ENCODE measurements at regions not wholly inside any gene's neighbourhood (a gene's known extent, or its start where the extent isn't known, plus 50 kb on each side); places are given as distances from the start of the nearest gene placed in this dataset.

- no peaks in the 10 kb centered on the region for H4K20me1 ChIP-seq (ENCODE audit: insufficient read depth)
- no peak overlapping the region for H2AFZ ChIP-seq (ENCODE audit: low read depth, low read length)
- peak overlapping the region; percentile 81 for H3K27ac ChIP-seq (ENCODE audit: low read length)
- no peaks in the 10 kb centered on the region for H3F3A ChIP-seq (ENCODE audit: insufficient read depth, low read length, poor library complexity, severe bottlenecking)
- H3K4me2 ChIP-seq (ENCODE audit: low read length): no peak overlapping the region
- TF ChIP-seq MXI1 (conservative IDR thresholded peaks at IDR 0.05; ENCODE audit: poor library complexity, severe bottlenecking): no peak
- no peak for TF ChIP-seq SMC3 (conservative IDR thresholded peaks at IDR 0.05; ENCODE audit: poor library complexity)
- TF ChIP-seq EP300 (conservative IDR thresholded peaks at IDR 0.05; ENCODE audit: poor library complexity, severe bottlenecking): no peak
- TF ChIP-seq TAF1 (IDR thresholded peaks at IDR 0.05; ENCODE audit: low read depth): no peak
- no peak for TF ChIP-seq POLR2AphosphoS5 (IDR thresholded peaks at IDR 0.05)
- TF ChIP-seq, protein P1, sequence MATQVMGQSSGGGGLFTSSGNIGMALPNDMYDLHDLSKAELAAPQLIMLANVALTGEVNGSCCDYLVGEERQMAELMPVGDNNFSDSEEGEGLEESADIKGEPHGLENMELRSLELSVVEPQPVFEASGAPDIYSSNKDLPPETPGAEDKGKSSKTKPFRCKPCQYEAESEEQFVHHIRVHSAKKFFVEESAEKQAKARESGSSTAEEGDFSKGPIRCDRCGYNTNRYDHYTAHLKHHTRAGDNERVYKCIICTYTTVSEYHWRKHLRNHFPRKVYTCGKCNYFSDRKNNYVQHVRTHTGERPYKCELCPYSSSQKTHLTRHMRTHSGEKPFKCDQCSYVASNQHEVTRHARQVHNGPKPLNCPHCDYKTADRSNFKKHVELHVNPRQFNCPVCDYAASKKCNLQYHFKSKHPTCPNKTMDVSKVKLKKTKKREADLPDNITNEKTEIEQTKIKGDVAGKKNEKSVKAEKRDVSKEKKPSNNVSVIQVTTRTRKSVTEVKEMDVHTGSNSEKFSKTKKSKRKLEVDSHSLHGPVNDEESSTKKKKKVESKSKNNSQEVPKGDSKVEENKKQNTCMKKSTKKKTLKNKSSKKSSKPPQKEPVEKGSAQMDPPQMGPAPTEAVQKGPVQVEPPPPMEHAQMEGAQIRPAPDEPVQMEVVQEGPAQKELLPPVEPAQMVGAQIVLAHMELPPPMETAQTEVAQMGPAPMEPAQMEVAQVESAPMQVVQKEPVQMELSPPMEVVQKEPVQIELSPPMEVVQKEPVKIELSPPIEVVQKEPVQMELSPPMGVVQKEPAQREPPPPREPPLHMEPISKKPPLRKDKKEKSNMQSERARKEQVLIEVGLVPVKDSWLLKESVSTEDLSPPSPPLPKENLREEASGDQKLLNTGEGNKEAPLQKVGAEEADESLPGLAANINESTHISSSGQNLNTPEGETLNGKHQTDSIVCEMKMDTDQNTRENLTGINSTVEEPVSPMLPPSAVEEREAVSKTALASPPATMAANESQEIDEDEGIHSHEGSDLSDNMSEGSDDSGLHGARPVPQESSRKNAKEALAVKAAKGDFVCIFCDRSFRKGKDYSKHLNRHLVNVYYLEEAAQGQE (IDR thresholded peaks at IDR 0.05; ENCODE audit: borderline replicate concordance): no peak
- TF ChIP-seq, protein P2, sequence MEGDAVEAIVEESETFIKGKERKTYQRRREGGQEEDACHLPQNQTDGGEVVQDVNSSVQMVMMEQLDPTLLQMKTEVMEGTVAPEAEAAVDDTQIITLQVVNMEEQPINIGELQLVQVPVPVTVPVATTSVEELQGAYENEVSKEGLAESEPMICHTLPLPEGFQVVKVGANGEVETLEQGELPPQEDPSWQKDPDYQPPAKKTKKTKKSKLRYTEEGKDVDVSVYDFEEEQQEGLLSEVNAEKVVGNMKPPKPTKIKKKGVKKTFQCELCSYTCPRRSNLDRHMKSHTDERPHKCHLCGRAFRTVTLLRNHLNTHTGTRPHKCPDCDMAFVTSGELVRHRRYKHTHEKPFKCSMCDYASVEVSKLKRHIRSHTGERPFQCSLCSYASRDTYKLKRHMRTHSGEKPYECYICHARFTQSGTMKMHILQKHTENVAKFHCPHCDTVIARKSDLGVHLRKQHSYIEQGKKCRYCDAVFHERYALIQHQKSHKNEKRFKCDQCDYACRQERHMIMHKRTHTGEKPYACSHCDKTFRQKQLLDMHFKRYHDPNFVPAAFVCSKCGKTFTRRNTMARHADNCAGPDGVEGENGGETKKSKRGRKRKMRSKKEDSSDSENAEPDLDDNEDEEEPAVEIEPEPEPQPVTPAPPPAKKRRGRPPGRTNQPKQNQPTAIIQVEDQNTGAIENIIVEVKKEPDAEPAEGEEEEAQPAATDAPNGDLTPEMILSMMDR (IDR thresholded peaks at IDR 0.05; ENCODE audit: poor library complexity, severe bottlenecking): no peak
- no peak for TF ChIP-seq RAD21 (conservative IDR thresholded peaks at IDR 0.05)
- TF ChIP-seq EZH2 (IDR thresholded peaks at IDR 0.05; ENCODE audit: borderline replicate concordance, insufficient read depth, low read length, poor library complexity, severe bottlenecking): no peak
- H3K9ac ChIP-seq (ENCODE audit: low read length): no peak overlapping the region
- no peaks in the 10 kb centered on the region for H3K9me2 ChIP-seq (ENCODE audit: insufficient read depth, low read length)
- no peaks in the 10 kb centered on the region for H3K27me3 ChIP-seq (ENCODE audit: insufficient read depth, low read depth, low read length)
- no peak overlapping the region for H3K4me3 ChIP-seq (ENCODE audit: low read length)
- H3K79me2 ChIP-seq (replicated peaks; ENCODE audit: insufficient read depth, low read length): no peaks in the 10 kb centered on the region
- no peaks in the 10 kb centered on the region for H3K36me3 ChIP-seq (ENCODE audit: insufficient read depth, low read length)
- H3K9me3 ChIP-seq (ENCODE audit: low read length): no peaks in the 10 kb centered on the region
These were observed 1132.5 kb upstream of the MAP3K7 start for GRCh38 chr6:91719414-91719813.

DNA sequence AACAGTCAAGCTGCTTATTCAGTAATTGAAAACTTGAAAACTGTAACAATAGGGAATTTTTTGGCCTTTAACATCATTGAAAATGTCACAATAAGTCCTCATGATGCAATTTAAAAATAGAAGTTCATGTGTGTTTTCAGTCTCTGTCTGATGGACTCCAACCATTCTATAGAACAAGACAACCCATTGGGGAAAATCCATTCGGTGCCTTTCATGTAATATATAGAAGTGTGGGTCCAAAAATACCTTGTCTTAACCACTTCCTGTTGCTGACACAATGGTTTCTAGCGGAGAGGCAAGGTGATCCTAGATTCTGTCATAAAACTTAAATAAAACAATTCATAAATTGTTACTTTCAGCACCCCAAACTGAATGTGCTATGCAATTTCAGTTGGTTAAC lies 1131.3 kb upstream of the MAP3K7 start:
- Histone ChIP-seq H2AFZ (ENCODE audit: low read depth, low read length) (no peak overlapping the region), H3F3A (ENCODE audit: insufficient read depth, low read length, poor library complexity, severe bottlenecking) (no peaks in the 10 kb centered on the region), H3K9ac (ENCODE audit: low read length) (no peak overlapping the region), H3K36me3 (ENCODE audit: insufficient read depth, low read length) (no peaks in the 10 kb centered on the region), H3K9me3 (ENCODE audit: low read length) (no peaks in the 10 kb centered on the region), H3K4me2 (ENCODE audit: low read length) (no peak overlapping the region), H3K27ac (ENCODE audit: low read length) (no peak overlapping the region), H3K4me3 (ENCODE audit: low read length) (no peak overlapping the region), H4K20me1 (ENCODE audit: insufficient read depth) (no peaks in the 10 kb centered on the region), H3K9me2 (ENCODE audit: insufficient read depth, low read length) (no peaks in the 10 kb centered on the region), H3K27me3 (ENCODE audit: insufficient read depth, low read depth, low read length) (no peaks in the 10 kb centered on the region), H3K79me2 (replicated peaks; ENCODE audit: insufficient read depth, low read length) (no peaks in the 10 kb centered on the region)
- TF ChIP-seq EP300 (conservative IDR thresholded peaks at IDR 0.05; ENCODE audit: poor library complexity, severe bottlenecking) (no peak), POLR2AphosphoS5 (IDR thresholded peaks at IDR 0.05) (no peak), MXI1 (conservative IDR thresholded peaks at IDR 0.05; ENCODE audit: poor library complexity, severe bottlenecking) (no peak), RAD21 (conservative IDR thresholded peaks at IDR 0.05) (no peak), EZH2 (IDR thresholded peaks at IDR 0.05; ENCODE audit: borderline replicate concordance, insufficient read depth, low read length, poor library complexity, severe bottlenecking) (no peak), TAF1 (IDR thresholded peaks at IDR 0.05; ENCODE audit: low read depth) (no peak), SMC3 (conservative IDR thresholded peaks at IDR 0.05; ENCODE audit: poor library complexity) (no peak)
- TF ChIP-seq, protein P2 (IDR thresholded peaks at IDR 0.05; ENCODE audit: poor library complexity, severe bottlenecking): no peak
- TF ChIP-seq, protein P1 (IDR thresholded peaks at IDR 0.05; ENCODE audit: borderline replicate concordance): no peak
